OCI-LY1 (cell line): ENCODE measurements at regions not wholly inside any gene's neighbourhood (a gene's known extent, or its start where the extent isn't known, plus 50 kb on each side); places are given as distances from the start of the nearest gene placed in this dataset.

Experiments used
- EZH2 ChIP-seq: fragments of 200-600 bp; sonication (generic), shearing (Covaris generic); IDR thresholded peaks from 2 replicates; pipeline ENCODE4 v1.8.0; 2017; ENCODE audit warnings: borderline replicate concordance, mixed run types, mild to moderate bottlenecking, antibody characterized with exemption, low read length, moderate library complexity, mixed read lengths
- TF ChIP-seq, protein P1 (sequence below): fragments of 200-600 bp; sonication (generic), shearing (Covaris generic); IDR thresholded peaks from 2 replicates; pipeline ENCODE4 v1.5.1; 2017; ENCODE audit warnings: mild to moderate bottlenecking, antibody characterized with exemption, low read length, moderate library complexity, mixed read lengths

DNA sequence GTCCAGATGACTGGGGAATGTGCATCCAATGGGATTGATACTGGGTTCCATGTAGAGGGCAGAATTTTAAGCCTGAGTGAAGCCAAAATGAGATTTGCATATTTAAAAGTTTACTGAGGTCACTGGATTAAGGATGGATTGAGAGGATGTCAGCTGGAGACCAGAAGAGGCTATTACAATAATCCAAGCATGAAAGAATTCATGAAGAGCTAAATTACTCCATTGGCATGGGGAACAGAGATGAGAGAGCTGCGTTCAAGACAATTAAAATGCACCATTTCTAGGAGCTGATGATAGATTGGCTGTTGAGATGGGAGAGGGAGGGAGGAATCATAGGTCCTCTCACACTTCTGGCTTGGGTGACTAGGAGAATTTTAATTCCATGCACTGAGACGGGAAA, 158.5 kb downstream of the JCAD start:
- TF ChIP-seq, protein P1, sequence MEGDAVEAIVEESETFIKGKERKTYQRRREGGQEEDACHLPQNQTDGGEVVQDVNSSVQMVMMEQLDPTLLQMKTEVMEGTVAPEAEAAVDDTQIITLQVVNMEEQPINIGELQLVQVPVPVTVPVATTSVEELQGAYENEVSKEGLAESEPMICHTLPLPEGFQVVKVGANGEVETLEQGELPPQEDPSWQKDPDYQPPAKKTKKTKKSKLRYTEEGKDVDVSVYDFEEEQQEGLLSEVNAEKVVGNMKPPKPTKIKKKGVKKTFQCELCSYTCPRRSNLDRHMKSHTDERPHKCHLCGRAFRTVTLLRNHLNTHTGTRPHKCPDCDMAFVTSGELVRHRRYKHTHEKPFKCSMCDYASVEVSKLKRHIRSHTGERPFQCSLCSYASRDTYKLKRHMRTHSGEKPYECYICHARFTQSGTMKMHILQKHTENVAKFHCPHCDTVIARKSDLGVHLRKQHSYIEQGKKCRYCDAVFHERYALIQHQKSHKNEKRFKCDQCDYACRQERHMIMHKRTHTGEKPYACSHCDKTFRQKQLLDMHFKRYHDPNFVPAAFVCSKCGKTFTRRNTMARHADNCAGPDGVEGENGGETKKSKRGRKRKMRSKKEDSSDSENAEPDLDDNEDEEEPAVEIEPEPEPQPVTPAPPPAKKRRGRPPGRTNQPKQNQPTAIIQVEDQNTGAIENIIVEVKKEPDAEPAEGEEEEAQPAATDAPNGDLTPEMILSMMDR, result no peak
- TF ChIP-seq EZH2, result no peak
